Spleen (tissue), 11 donors: ENCODE measurements at regions not wholly inside any gene's neighbourhood (a gene's known extent, or its start where the extent isn't known, plus 50 kb on each side); places are given as distances from the start of the nearest gene placed in this dataset.

Source experiments
- DNase-seq: peaks from one replicate; pipeline ENCODE4 v3.0.0-alpha.2; 2020
- H3K27ac ChIP-seq, 8 donors: fragments of 200-600 bp; sonication (generic) in 7 of 8; 1 replicate in 4 of 8; 2 replicates in 4 of 8; pipeline versions ENCODE4 v1.5.0 to v1.8.0; 2016 to 2021; ENCODE audit warnings: inconsistent platforms in 4 of 8, mild to moderate bottlenecking in 4 of 8, moderate library complexity in 1 of 8
- H3K27me3 ChIP-seq, 7 donors: fragments of 200-600 bp; sonication (generic) in 6 of 7; replicated peaks in 1 of 7; 1 replicate in 4 of 7; 2 replicates in 3 of 7; pipeline versions ENCODE4 v1.5.0 to v1.8.0; 2016 to 2021; ENCODE audit warnings: inconsistent platforms in 3 of 7, mild to moderate bottlenecking in 1 of 7
- H3K36me3 ChIP-seq, 6 donors: fragments of 200-600 bp; sonication (generic) in 5 of 6; 1 replicate in 4 of 6; 2 replicates in 2 of 6; pipeline versions ENCODE4 v1.5.0 to v1.8.0; 2016 to 2021; ENCODE audit warnings: inconsistent platforms in 2 of 6
- H3K4me1 ChIP-seq, 6 donors: fragments of 200-600 bp; sonication (generic) in 5 of 6; 1 replicate in 3 of 6; 2 replicates in 3 of 6; pipeline versions ENCODE4 v1.5.0 to v1.8.0; 2016 to 2021; ENCODE audit warnings: inconsistent platforms in 3 of 6
- H3K4me3 ChIP-seq, 8 donors: fragments of 200-600 bp; sonication (generic) in 7 of 8; 1 replicate in 4 of 8; 2 replicates in 4 of 8; pipeline versions ENCODE4 v1.5.0 to v1.8.0; 2016 to 2021; ENCODE audit warnings: inconsistent platforms in 4 of 8, mild to moderate bottlenecking in 4 of 8, moderate library complexity in 2 of 8
- H3K9me3 ChIP-seq, 8 donors: fragments of 200-600 bp; sonication (generic) in 7 of 8; 1 replicate in 4 of 8; 2 replicates in 4 of 8; pipeline versions ENCODE4 v1.5.0 to v1.8.0; 2016 to 2021; ENCODE audit warnings: inconsistent platforms in 4 of 8
- CTCF ChIP-seq, 11 experiments: fragments of 200-600 bp in 7 of 11; fragments of 450-650 bp in 4 of 11; sonication (generic) in 4 of 11; IDR thresholded peaks in 8 of 11; conservative IDR thresholded peaks in 3 of 11; 1 replicate in 7 of 11; 2 replicates in 4 of 11; pipeline versions ENCODE4 v1.4.0 to v1.8.0; 2016 to 2021; ENCODE audit warnings: antibody characterized with exemption in 11 of 11, inconsistent platforms in 4 of 11, mild to moderate bottlenecking in 1 of 11
- POLR2A ChIP-seq, 3 donors: fragments of 450-650 bp; IDR thresholded peaks; one replicate each; pipeline ENCODE4 v1.5.1; 2017; ENCODE audit warnings: antibody characterized with exemption in 3 of 3, mild to moderate bottlenecking in 1 of 3
- POLR2AphosphoS5 ChIP-seq, 3 donors: sonication (generic); formaldehyde crosslinking; IDR thresholded peaks; one replicate each; pipeline ENCODE4 v1.5.1; 2017; ENCODE audit warnings: antibody characterized with exemption in 3 of 3
- WGBS, 5 donors: extraction: QIAGEN DNeasy Blood & Tissue Kit in 3 of 5; methylation state at CpG; one replicate each; pipeline versions ENCODE4 v1.1.5 to v1.1.7; 2013 to 2018; 5-methylcytosine and 5-hydroxymethylcytosine counted together
- intact Hi-C: fragments of 100-400 bp; cut with DNase I; formaldehyde crosslinking; loops from one replicate; pipeline ENCODE4 v1.15.0; 2023; ENCODE audit warnings: low total_unique reads
- donor health status: healthy with polysubstance abuse.
- donor health status: DM: no; HTN: no; CAD: no; lungs with moderate emphysema.
- donor health status: DM: no; HTN: no; CAD: no.
- donor health status: Bipolar disorder and iron deficiency.
- donor health status: healthy.
- donor health status: DM: no; HTN: no; CAD: no.
- donor health status: DM: yes; HTN: yes; CAD: no.

GRCh38 chr15:95645791-95646338, 684.6 kb upstream of the NR2F2 start:
- H3K9me3 ChIP-seq: no peaks in the 10 kb centered on the region
- H3K4me1 ChIP-seq: no peaks in the 10 kb centered on the region
- no peak overlapping the region for H3K27ac ChIP-seq
- intact Hi-C loops: no loop called here
- no peak overlapping the region for H3K4me3 ChIP-seq
- no peaks in the 10 kb centered on the region for H3K27me3 ChIP-seq
- TF ChIP-seq POLR2A (IDR thresholded peaks at IDR 0.05) (no peak), CTCF (IDR thresholded peaks at IDR 0.05 in 8 of 11, conservative IDR thresholded peaks at IDR 0.05 in 3 of 11) (no peak), POLR2AphosphoS5 (IDR thresholded peaks at IDR 0.05) (no peak)
- no peak for DNase-seq
- H3K36me3 ChIP-seq: no peaks in the 10 kb centered on the region
- WGBS, 5 donors: 80 to 92% (median 85%) methylated on average over 4 of the region's 4 CpGs

- DNase-seq: no peak
- Histone ChIP-seq H3K27me3 (no peaks in the 10 kb centered on the region), H3K4me3 (no peak overlapping the region), H3K36me3 (no peaks in the 10 kb centered on the region), H3K9me3 (no peaks in the 10 kb centered on the region), H3K4me1 (no peaks in the 10 kb centered on the region), H3K27ac (no peak overlapping the region)
- 85 to 94% (median 89%) methylated on average over 8 of the region's 8 CpGs for WGBS, 5 donors
- intact Hi-C loops: no loop called here
- TF ChIP-seq POLR2A (IDR thresholded peaks at IDR 0.05) (no peak), POLR2AphosphoS5 (IDR thresholded peaks at IDR 0.05) (no peak), CTCF (IDR thresholded peaks at IDR 0.05 in 8 of 11, conservative IDR thresholded peaks at IDR 0.05 in 3 of 11) (no peak)
Observed at GRCh38 chr15:95646484-95647273, 683.8 kb upstream of the NR2F2 start.

- 83 to 92% (median 88%) methylated on average over 10 of the region's 10 CpGs for WGBS, 5 donors
- no peak for DNase-seq
- H3K4me1 ChIP-seq: no peaks in the 10 kb centered on the region
- intact Hi-C loops: no loop called here
- H3K36me3 ChIP-seq: no peaks in the 10 kb centered on the region
- TF ChIP-seq POLR2A (IDR thresholded peaks at IDR 0.05): no peak
- no peak for TF ChIP-seq POLR2AphosphoS5 (IDR thresholded peaks at IDR 0.05)
- TF ChIP-seq CTCF (IDR thresholded peaks at IDR 0.05 in 8 of 11, conservative IDR thresholded peaks at IDR 0.05 in 3 of 11): no peak
- H3K4me3 ChIP-seq: no peak overlapping the region
- H3K9me3 ChIP-seq: no peaks in the 10 kb centered on the region
- H3K27me3 ChIP-seq: no peaks in the 10 kb centered on the region
- no peak overlapping the region for H3K27ac ChIP-seq
Observed at GRCh38 chr15:95647531-95648277, 682.8 kb upstream of the NR2F2 start.

GRCh38 chr15:95653361-95653805, 677.1 kb upstream of the NR2F2 start:
- Histone ChIP-seq H3K27me3 (no peaks in the 10 kb centered on the region), H3K4me1 (no peaks in the 10 kb centered on the region), H3K9me3 (no peaks in the 10 kb centered on the region), H3K27ac (no peak overlapping the region), H3K4me3 (no peak overlapping the region), H3K36me3 (no peaks in the 10 kb centered on the region)
- TF ChIP-seq POLR2AphosphoS5 (IDR thresholded peaks at IDR 0.05) (no peak), CTCF (IDR thresholded peaks at IDR 0.05 in 8 of 11, conservative IDR thresholded peaks at IDR 0.05 in 3 of 11) (no peak), POLR2A (IDR thresholded peaks at IDR 0.05) (no peak)
- intact Hi-C loops: no loop called here
- no peak for DNase-seq
- 84 to 96% (median 92%) methylated on average over 8 of the region's 8 CpGs for WGBS, 5 donors
